ENCODE measurements at regions not wholly inside any gene's neighbourhood (a gene's known extent, or its start where the extent isn't known, plus 50 kb on each side); places are given as distances from the start of the nearest gene placed in this dataset.
"Not testable (repeated sequence)": the region's sequence is repeated elsewhere in the genome, so short reads cannot be mapped to it uniquely, and the experiment has no call there.

GRCh38 chr1:239987103-239987745, 104.5 kb upstream of the FMN2 start:
- no peaks in the 10 kb centered on the region for H3K4me1 Mint-ChIP-seq (ENCODE audit: low read depth)
- DNase-seq (peak; percentile 63), ATAC-seq (no peak)
- ChIA-PET CTCF (interaction anchor here (1.0 to 2.8 kb wide), 4 partner anchors 9 to 122 kb away, joined by 3 to 9 read pairs (median 6); no protein-coding TSS in a partner anchor), POLR2A (no interaction called here)
- H3K4me3 Mint-ChIP-seq = no peak overlapping the region
- intact Hi-C loops (cut with micrococcal nuclease) = no loop called here
- TF ChIP-seq CTCF (IDR thresholded peaks at IDR 0.05) = peak; percentile 65
- H3K27me3 Mint-ChIP-seq = peaks cover 11% of the 10 kb centered on the region
- peaks cover 17% of the 10 kb centered on the region for H3K9me3 Mint-ChIP-seq
- H3K36me3 Mint-ChIP-seq (ENCODE audit: low read depth) = no peaks in the 10 kb centered on the region
- H3K27ac Mint-ChIP-seq = no peak overlapping the region

GRCh38 chr1:239989990-239990389, 101.7 kb upstream of the FMN2 start:
- DNase-seq (no peak), ATAC-seq (no peak)
- Mint-ChIP-seq H3K27me3 (peaks cover 14% of the 10 kb centered on the region), H3K36me3 (ENCODE audit: low read depth) (no peaks in the 10 kb centered on the region), H3K4me1 (ENCODE audit: low read depth) (no peaks in the 10 kb centered on the region), H3K9me3 (peaks cover 6% of the 10 kb centered on the region), H3K4me3 (no peak overlapping the region), H3K27ac (no peak overlapping the region)
- intact Hi-C loops (cut with micrococcal nuclease) = no loop called here
- TF ChIP-seq CTCF (IDR thresholded peaks at IDR 0.05) = no peak
- CTCF ChIA-PET = interaction anchor here (0.9 kb wide), 1 partner anchor 38 kb away, joined by 4 read pairs; no protein-coding TSS in a partner anchor
- POLR2A ChIA-PET = no interaction called here

GRCh38 chr1:239992566-239992965, 99.1 kb upstream of the FMN2 start:
- H3K36me3 Mint-ChIP-seq (ENCODE audit: low read depth); POLR2A ChIA-PET; H3K4me3 Mint-ChIP-seq; DNase-seq; H3K27ac Mint-ChIP-seq; H3K9me3 Mint-ChIP-seq; ATAC-seq; H3K4me1 Mint-ChIP-seq (ENCODE audit: low read depth); intact Hi-C loops (cut with micrococcal nuclease): not testable (repeated sequence)
- CTCF ChIA-PET = interaction anchor here (1.4 kb wide), 1 partner anchor 42 kb away, joined by 3 read pairs; no protein-coding TSS in a partner anchor
- peaks cover 28% of the 10 kb centered on the region for H3K27me3 Mint-ChIP-seq

GRCh38 chr1:239993366-239993765, 98.3 kb upstream of the FMN2 start:
- ATAC-seq (no peak), DNase-seq (no peak)
- Mint-ChIP-seq H3K27me3 (peaks cover 27% of the 10 kb centered on the region), H3K9me3 (no peaks in the 10 kb centered on the region), H3K4me3 (no peak overlapping the region), H3K4me1 (ENCODE audit: low read depth) (peaks cover 2% of the 10 kb centered on the region), H3K27ac (no peak overlapping the region), H3K36me3 (ENCODE audit: low read depth) (no peaks in the 10 kb centered on the region)
- CTCF ChIA-PET = interaction anchor here (1.4 kb wide), 1 partner anchor 42 kb away, joined by 3 read pairs; no protein-coding TSS in a partner anchor
- POLR2A ChIA-PET = no interaction called here
- no peak for TF ChIP-seq CTCF (IDR thresholded peaks at IDR 0.05)
- intact Hi-C loops (cut with micrococcal nuclease) = no loop called here

- H3K4me3 Mint-ChIP-seq = no peak overlapping the region
- H3K36me3 Mint-ChIP-seq (ENCODE audit: low read depth) = no peaks in the 10 kb centered on the region
- intact Hi-C loops (cut with micrococcal nuclease) = no loop called here
- H3K27me3 Mint-ChIP-seq = peaks cover 39% of the 10 kb centered on the region
- ChIA-PET POLR2A (no interaction called here), CTCF (interaction anchor here (1.5 kb wide), 1 partner anchor 9 kb away, joined by 10 read pairs; no protein-coding TSS in a partner anchor)
- ATAC-seq (no peak), DNase-seq (no peak)
- H3K4me1 Mint-ChIP-seq (ENCODE audit: low read depth) = peaks cover 2% of the 10 kb centered on the region
- TF ChIP-seq CTCF (IDR thresholded peaks at IDR 0.05) = no peak
- no peak overlapping the region for H3K27ac Mint-ChIP-seq
- no peaks in the 10 kb centered on the region for H3K9me3 Mint-ChIP-seq
These were observed 96.4 kb upstream of the FMN2 start for GRCh38 chr1:239995281-239995680.

Data from activated CD8-positive, alpha-beta T cell treated with anti-CD3 and anti-CD28 coated beads for 36 hours (primary cell).